Keratinocyte (primary cell): ENCODE measurements at regions not wholly inside any gene's neighbourhood (a gene's known extent, or its start where the extent isn't known, plus 50 kb on each side); places are given as distances from the start of the nearest gene placed in this dataset.

Experiments
- DNase-seq: peaks from one replicate; pipeline ENCODE4 v3.0.0-alpha.2; 2011; ENCODE audit warnings: low read depth, missing footprints, low spot score
- FAIRE-seq: peaks from 2 replicates; lab custom pipeline; 2011; peaks lifted over from hg19 to GRCh38; lab: Jason Lieb, UNC
- H2AFZ ChIP-seq: 2 replicates; pipeline ENCODE4 v1.6.0; 2012; ENCODE audit warnings: low read length, control low read depth, inconsistent platforms; ENCODE audit not compliant: control insufficient read depth
- H3K27ac ChIP-seq: 2 replicates; pipeline ENCODE4 v1.5.1; 2011; ENCODE audit warnings: low read length; ENCODE audit not compliant: control insufficient read depth, insufficient read depth
- H3K27me3 ChIP-seq: 3 replicates; pipeline ENCODE4 v1.6.0; 2011; ENCODE audit warnings: low read length; ENCODE audit not compliant: control insufficient read depth, insufficient read depth; ENCODE audit errors: extremely low read depth
- H3K36me3 ChIP-seq, 2 experiments: 2 replicates in 1 of 2; 3 replicates in 1 of 2; pipeline ENCODE4 v1.5.1; 2011; ENCODE audit warnings: low read length in 2 of 2, mild to moderate bottlenecking in 1 of 2; ENCODE audit not compliant: control insufficient read depth in 2 of 2, insufficient read depth in 2 of 2; ENCODE audit errors: extremely low read depth in 1 of 2
- H3K4me1 ChIP-seq: 3 replicates; pipeline ENCODE4 v1.5.1; 2011; ENCODE audit warnings: low read length; ENCODE audit not compliant: control insufficient read depth, insufficient read depth; ENCODE audit errors: extremely low read depth
- H3K4me2 ChIP-seq: 3 replicates; pipeline ENCODE4 v1.6.0; 2011; ENCODE audit warnings: low read depth, low read length; ENCODE audit not compliant: control insufficient read depth, insufficient read depth; ENCODE audit errors: extremely low read depth
- H3K4me3 ChIP-seq, 3 experiments: fragments of 200-600 bp in 1 of 3; sonication (generic) in 1 of 3; 2 replicates in 2 of 3; 3 replicates in 1 of 3; pipeline ENCODE4 v1.5.1; 2011 to 2016; ENCODE audit warnings: low read length in 3 of 3, mild to moderate bottlenecking in 3 of 3, control low read depth in 2 of 3, inconsistent platforms in 1 of 3, low read depth in 1 of 3, mixed read lengths in 1 of 3, mixed run types in 1 of 3, moderate library complexity in 1 of 3; ENCODE audit not compliant: control insufficient read depth in 2 of 3, insufficient read depth in 2 of 3; ENCODE audit errors: extremely low read depth in 1 of 3
- H3K79me2 ChIP-seq: 2 replicates; pipeline ENCODE4 v1.6.0; 2012; ENCODE audit warnings: low read length; ENCODE audit not compliant: control insufficient read depth, insufficient read depth
- H3K9ac ChIP-seq: 3 replicates; pipeline ENCODE4 v1.6.0; 2011; ENCODE audit warnings: low read length; ENCODE audit not compliant: control insufficient read depth, insufficient read depth; ENCODE audit errors: extremely low read depth
- H3K9me1 ChIP-seq: 3 replicates; pipeline ENCODE4 v1.6.0; 2011; ENCODE audit warnings: low read length; ENCODE audit not compliant: control insufficient read depth, insufficient read depth; ENCODE audit errors: extremely low read depth
- H3K9me3 ChIP-seq: 2 replicates; pipeline ENCODE4 v1.5.1; 2012; ENCODE audit warnings: low read depth, low read length; ENCODE audit not compliant: control insufficient read depth
- H4K20me1 ChIP-seq: 3 replicates; pipeline ENCODE4 v1.6.0; 2011; ENCODE audit warnings: low read length; ENCODE audit not compliant: control insufficient read depth, insufficient read depth; ENCODE audit errors: extremely low read depth
- EZH2 ChIP-seq: IDR thresholded peaks from one replicate; pipeline ENCODE4 v1.6.1; 2012; ENCODE audit warnings: inconsistent platforms, mild to moderate bottlenecking, low read length, moderate library complexity
- dilution Hi-C: fragments of 300-500 bp; cut with MboI; formaldehyde crosslinking; loops from one replicate; pipeline ENCODE4 v1.7.0; 2020; ENCODE audit warnings: low sequenced_read_pairs; ENCODE audit not compliant: extremely low pct_ligation_motif_present
- TF ChIP-seq, protein P1 (sequence below), 3 experiments: IDR thresholded peaks in 1 of 3; conservative IDR thresholded peaks in 1 of 3; optimal IDR thresholded peaks in 1 of 3; 2 replicates in 2 of 3; 3 replicates in 1 of 3; pipeline versions ENCODE3 to v1.5.1; 2011; ENCODE audit warnings: low read length in 3 of 3, mild to moderate bottlenecking in 3 of 3, moderate library complexity in 2 of 3, control low read depth in 1 of 3, inconsistent platforms in 1 of 3; ENCODE audit not compliant: insufficient read depth in 2 of 3; ENCODE audit errors: extremely low read depth in 1 of 3

- Histone ChIP-seq H3K4me2 (no peak overlapping the region), H3K27me3 (no peaks in the 10 kb centered on the region), H3K9me3 (no peaks in the 10 kb centered on the region), H3K9ac (no peak overlapping the region), H3K9me1 (no peaks in the 10 kb centered on the region), H3K4me3 (no peak overlapping the region), H3K79me2 (no peaks in the 10 kb centered on the region), H2AFZ (no peak overlapping the region), H4K20me1 (no peaks in the 10 kb centered on the region), H3K27ac (no peak overlapping the region), H3K36me3 (no peaks in the 10 kb centered on the region), H3K4me1 (peaks cover 12% of the 10 kb centered on the region)
- no peak for TF ChIP-seq EZH2
- TF ChIP-seq, protein P1, sequence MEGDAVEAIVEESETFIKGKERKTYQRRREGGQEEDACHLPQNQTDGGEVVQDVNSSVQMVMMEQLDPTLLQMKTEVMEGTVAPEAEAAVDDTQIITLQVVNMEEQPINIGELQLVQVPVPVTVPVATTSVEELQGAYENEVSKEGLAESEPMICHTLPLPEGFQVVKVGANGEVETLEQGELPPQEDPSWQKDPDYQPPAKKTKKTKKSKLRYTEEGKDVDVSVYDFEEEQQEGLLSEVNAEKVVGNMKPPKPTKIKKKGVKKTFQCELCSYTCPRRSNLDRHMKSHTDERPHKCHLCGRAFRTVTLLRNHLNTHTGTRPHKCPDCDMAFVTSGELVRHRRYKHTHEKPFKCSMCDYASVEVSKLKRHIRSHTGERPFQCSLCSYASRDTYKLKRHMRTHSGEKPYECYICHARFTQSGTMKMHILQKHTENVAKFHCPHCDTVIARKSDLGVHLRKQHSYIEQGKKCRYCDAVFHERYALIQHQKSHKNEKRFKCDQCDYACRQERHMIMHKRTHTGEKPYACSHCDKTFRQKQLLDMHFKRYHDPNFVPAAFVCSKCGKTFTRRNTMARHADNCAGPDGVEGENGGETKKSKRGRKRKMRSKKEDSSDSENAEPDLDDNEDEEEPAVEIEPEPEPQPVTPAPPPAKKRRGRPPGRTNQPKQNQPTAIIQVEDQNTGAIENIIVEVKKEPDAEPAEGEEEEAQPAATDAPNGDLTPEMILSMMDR (optimal IDR thresholded peaks at IDR 0.05 in 1 of 3, IDR thresholded peaks at IDR 0.05 in 1 of 3, conservative IDR thresholded peaks at IDR 0.05 in 1 of 3; ENCODE audit: extremely low read depth in 1 of 3, insufficient read depth in 2 of 3, low read length in 3 of 3): no peak
- dilution Hi-C loops: no loop called here
- no peak for DNase-seq
- no peak for FAIRE-seq
Observed at GRCh38 chr5:74300808-74301389, 339.6 kb downstream of the ENC1 start.

- dilution Hi-C loops: no loop called here
- H2AFZ ChIP-seq: no peak overlapping the region
Observed at GRCh38 chr5:74299833-74300232, 340.7 kb downstream of the ENC1 start.

More at GRCh38 chr5:74299833-74300232, 340.7 kb downstream of the ENC1 start:
- TF ChIP-seq, protein P1 (optimal IDR thresholded peaks at IDR 0.05 in 1 of 3, IDR thresholded peaks at IDR 0.05 in 1 of 3, conservative IDR thresholded peaks at IDR 0.05 in 1 of 3; ENCODE audit: extremely low read depth in 1 of 3, insufficient read depth in 2 of 3, low read length in 3 of 3): no peak
- TF ChIP-seq EZH2: no peak
- no peaks in the 10 kb centered on the region for H3K9me3 ChIP-seq
- no peaks in the 10 kb centered on the region for H3K36me3 ChIP-seq
- H3K4me1 ChIP-seq: peaks cover 12% of the 10 kb centered on the region
- FAIRE-seq (no peak), DNase-seq (no peak)
- H3K27me3 ChIP-seq: no peaks in the 10 kb centered on the region
- H3K4me3 ChIP-seq: no peak overlapping the region
- no peak overlapping the region for H3K27ac ChIP-seq
- no peak overlapping the region for H3K9ac ChIP-seq
- H3K4me2 ChIP-seq: no peak overlapping the region
- H3K9me1 ChIP-seq: no peaks in the 10 kb centered on the region
- H4K20me1 ChIP-seq: no peaks in the 10 kb centered on the region
- H3K79me2 ChIP-seq: no peaks in the 10 kb centered on the region
